ENCODE measurements at regions not wholly inside any gene's neighbourhood (a gene's known extent, or its start where the extent isn't known, plus 50 kb on each side); places are given as distances from the start of the nearest gene placed in this dataset.

- no peak for TF ChIP-seq CTCF (conservative IDR thresholded peaks at IDR 0.05; ENCODE audit: low read depth, low read length)
- H3K4me3 ChIP-seq (ENCODE audit: low read depth, low read length): no peak overlapping the region
- DNase-seq (ENCODE audit: low read depth): no peak
These were observed 770.3 kb downstream of the KCTD16 start for GRCh38 chr5:144941004-144941403.

GRCh38 chr5:144918371-144918770 lies 747.7 kb downstream of the KCTD16 start:
- no peak for TF ChIP-seq CTCF (conservative IDR thresholded peaks at IDR 0.05; ENCODE audit: low read depth, low read length)
- H3K4me3 ChIP-seq (ENCODE audit: low read depth, low read length): no peak overlapping the region
- no peak for DNase-seq (ENCODE audit: low read depth)

- DNase-seq (ENCODE audit: low read depth): no peak
- TF ChIP-seq CTCF (conservative IDR thresholded peaks at IDR 0.05; ENCODE audit: low read depth, low read length): no peak
- no peak overlapping the region for H3K4me3 ChIP-seq (ENCODE audit: low read depth, low read length)
These were observed 744.8 kb downstream of the KCTD16 start for GRCh38 chr5:144915452-144915851.

- H3K4me3 ChIP-seq (ENCODE audit: low read depth, low read length): no peak overlapping the region
- DNase-seq (ENCODE audit: low read depth): no peak
- no peak for TF ChIP-seq CTCF (conservative IDR thresholded peaks at IDR 0.05; ENCODE audit: low read depth, low read length)
These were observed 743.0 kb downstream of the KCTD16 start for GRCh38 chr5:144913661-144914060.

GRCh38 chr5:144896473-144896872 lies 725.8 kb downstream of the KCTD16 start:
- DNase-seq (ENCODE audit: low read depth): no peak
- no peak for TF ChIP-seq CTCF (conservative IDR thresholded peaks at IDR 0.05; ENCODE audit: low read depth, low read length)
- H3K4me3 ChIP-seq (ENCODE audit: low read depth, low read length): no peak overlapping the region

DNA sequence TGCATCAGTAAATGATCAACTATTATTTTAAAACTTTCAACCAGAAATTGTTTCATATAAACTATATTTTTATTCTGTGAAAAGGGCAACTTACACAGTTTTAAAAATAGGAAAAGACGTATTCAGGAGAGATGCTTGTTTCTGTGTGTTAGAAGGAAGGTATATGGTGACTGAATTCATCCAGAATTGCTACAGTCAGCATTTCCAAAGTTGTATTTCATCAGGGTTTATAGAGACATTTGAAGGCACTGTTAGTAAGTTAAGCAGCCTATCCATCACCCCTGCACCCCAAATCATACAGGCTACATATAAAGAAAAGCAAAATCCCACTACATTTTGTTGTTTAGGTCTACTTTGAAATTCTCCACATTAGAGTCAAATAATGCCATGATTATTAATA lies 716.0 kb downstream of the KCTD16 start:
- DNase-seq (ENCODE audit: low read depth): no peak
- no peak overlapping the region for H3K4me3 ChIP-seq (ENCODE audit: low read depth, low read length)
- TF ChIP-seq CTCF (conservative IDR thresholded peaks at IDR 0.05; ENCODE audit: low read depth, low read length): no peak

- TF ChIP-seq CTCF (conservative IDR thresholded peaks at IDR 0.05; ENCODE audit: low read depth, low read length): no peak
- no peak overlapping the region for H3K4me3 ChIP-seq (ENCODE audit: low read depth, low read length)
- no peak for DNase-seq (ENCODE audit: low read depth)
These were observed 712.1 kb downstream of the KCTD16 start for GRCh38 chr5:144882739-144883283.
